Testis (tissue), 2 donors: ENCODE measurements at regions not wholly inside any gene's neighbourhood (a gene's known extent, or its start where the extent isn't known, plus 50 kb on each side); places are given as distances from the start of the nearest gene placed in this dataset.
"Not testable (repeated sequence)": the region's sequence is repeated elsewhere in the genome, so short reads cannot be mapped to it uniquely, and the experiment has no call there.

Experiments used
- DNase-seq: peaks from one replicate; pipeline ENCODE4 v3.0.0-alpha.2; 2019
- H3K27ac ChIP-seq, 2 donors: fragments of 200-600 bp; sonication (generic); one replicate each; pipeline ENCODE4 v1.5.1; 2019
- H3K27me3 ChIP-seq: fragments of 200-600 bp; sonication (generic); one replicate; pipeline ENCODE4 v1.5.1; 2019
- H3K36me3 ChIP-seq: fragments of 200-600 bp; sonication (generic); one replicate; pipeline ENCODE4 v1.5.1; 2017; ENCODE audit warnings: low read depth; ENCODE audit errors: missing control alignments
- H3K4me1 ChIP-seq: fragments of 200-600 bp; sonication (generic); one replicate; pipeline ENCODE4 v1.5.1; 2019
- H3K4me3 ChIP-seq, 2 donors: fragments of 200-600 bp; sonication (generic); one replicate each; pipeline ENCODE4 v1.5.1; 2017 to 2019
- H3K9me3 ChIP-seq: fragments of 200-600 bp; sonication (generic); one replicate; pipeline ENCODE4 v1.5.1; 2017
- CTCF ChIP-seq, 3 experiments: fragments of 450-650 bp in 2 of 3; fragments of 200-600 bp in 1 of 3; sonication (generic) in 1 of 3; IDR thresholded peaks; one replicate each; pipeline ENCODE4 v1.5.1; 2016 to 2019; ENCODE audit warnings: antibody characterized with exemption in 3 of 3, mild to moderate bottlenecking in 2 of 3, moderate library complexity in 1 of 3
- POLR2A ChIP-seq: fragments of 450-650 bp; IDR thresholded peaks from one replicate; pipeline ENCODE4 v1.6.1; 2017; ENCODE audit warnings: antibody characterized with exemption, mild to moderate bottlenecking, moderate library complexity
- WGBS, 2 donors: methylation state at CpG; one replicate each; pipeline ENCODE4 v1.1.5; 2018; 5-methylcytosine and 5-hydroxymethylcytosine counted together
- intact Hi-C: fragments of 100-400 bp; cut with DNase I; formaldehyde crosslinking; loops from one replicate; pipeline ENCODE4 v1.15.1; 2023; ENCODE audit warnings: low total_unique reads

GRCh38 chr14:39603942-39604341, 171.7 kb upstream of the FBXO33 start:
- no peak for DNase-seq
- 81 to 92% methylated on average over 1 of the region's 1 CpG for WGBS, 2 donors
- intact Hi-C loops: no loop called here
- H3K4me3 ChIP-seq: no peak overlapping the region
- no peaks in the 10 kb centered on the region for H3K4me1 ChIP-seq
- H3K27me3 ChIP-seq: no peaks in the 10 kb centered on the region
- TF ChIP-seq CTCF (IDR thresholded peaks at IDR 0.05): no peak
- TF ChIP-seq POLR2A: no peak
- no peaks in the 10 kb centered on the region for H3K36me3 ChIP-seq
- no peaks in the 10 kb centered on the region for H3K9me3 ChIP-seq
- no peak overlapping the region for H3K27ac ChIP-seq

- Histone ChIP-seq H3K4me1 (no peaks in the 10 kb centered on the region), H3K27me3 (no peaks in the 10 kb centered on the region), H3K4me3 (no peak overlapping the region), H3K9me3 (no peaks in the 10 kb centered on the region), H3K27ac (no peak overlapping the region), H3K36me3 (no peaks in the 10 kb centered on the region)
- no peak for TF ChIP-seq POLR2A
- no peak for TF ChIP-seq CTCF (IDR thresholded peaks at IDR 0.05)
- WGBS, 2 donors: 87 to 93% methylated on average over 2 of the region's 2 CpGs
- intact Hi-C loops: no loop called here
- DNase-seq: no peak
These were observed 161.1 kb upstream of the FBXO33 start for GRCh38 chr14:39593377-39593776.

GRCh38 chr14:39592116-39592789, 160.0 kb upstream of the FBXO33 start:
- TF ChIP-seq CTCF (IDR thresholded peaks at IDR 0.05) (no peak), POLR2A (no peak)
- no peaks in the 10 kb centered on the region for H3K9me3 ChIP-seq
- no peak overlapping the region for H3K4me3 ChIP-seq
- no peaks in the 10 kb centered on the region for H3K4me1 ChIP-seq
- no peaks in the 10 kb centered on the region for H3K27me3 ChIP-seq
- intact Hi-C loops: no loop called here
- H3K27ac ChIP-seq: no peak overlapping the region
- H3K36me3 ChIP-seq: no peaks in the 10 kb centered on the region
- WGBS, 2 donors: 59 to 65% methylated on average over 2 of the region's 2 CpGs
- DNase-seq: no peak

GRCh38 chr14:39589882-39590281, 157.6 kb upstream of the FBXO33 start:
- WGBS, 2 donors: 91 to 93% methylated on average over 15 to 21 of the region's 21 CpGs
- not testable (repeated sequence) for H3K36me3 ChIP-seq

GRCh38 chr14:39582028-39582654, 149.9 kb upstream of the FBXO33 start:
- intact Hi-C loops: no loop called here
- 55 to 56% methylated on average over 2 of the region's 2 CpGs for WGBS, 2 donors
- Histone ChIP-seq H3K9me3 (no peaks in the 10 kb centered on the region), H3K27me3 (no peaks in the 10 kb centered on the region), H3K4me3 (no peak overlapping the region), H3K36me3 (no peaks in the 10 kb centered on the region), H3K27ac (no peak overlapping the region), H3K4me1 (no peaks in the 10 kb centered on the region)
- TF ChIP-seq POLR2A: no peak
- no peak for TF ChIP-seq CTCF (IDR thresholded peaks at IDR 0.05)
- no peak for DNase-seq

More at GRCh38 chr14:39589882-39590281, 157.6 kb upstream of the FBXO33 start:
- intact Hi-C loops, H3K4me3 ChIP-seq, DNase-seq, H3K4me1 ChIP-seq, H3K27me3 ChIP-seq, H3K27ac ChIP-seq, H3K9me3 ChIP-seq: not testable (repeated sequence)
